BLaER1 (cell line): ENCODE measurements at regions not wholly inside any gene's neighbourhood (a gene's known extent, or its start where the extent isn't known, plus 50 kb on each side); places are given as distances from the start of the nearest gene placed in this dataset.

Experiments used
- H3K27ac ChIP-seq: shearing (Covaris generic); formaldehyde crosslinking; 2 replicates; pipeline ENCODE4 v1.8.1; 2022
- H3K27me3 ChIP-seq: shearing (Covaris generic); formaldehyde crosslinking; 2 replicates; pipeline ENCODE4 v1.8.1; 2022
- H3K36me3 ChIP-seq: shearing (Covaris generic); formaldehyde crosslinking; 2 replicates; pipeline ENCODE4 v1.8.1; 2022
- H3K4me1 ChIP-seq: shearing (Covaris generic); formaldehyde crosslinking; 2 replicates; pipeline ENCODE4 v1.8.1; 2022
- H3K4me2 ChIP-seq: shearing (Covaris generic); formaldehyde crosslinking; 2 replicates; pipeline ENCODE4 v1.8.1; 2022
- H3K4me3 ChIP-seq: shearing (Covaris generic); formaldehyde crosslinking; 2 replicates; pipeline ENCODE4 v1.8.1; 2022
- H3K9ac ChIP-seq: shearing (Covaris generic); formaldehyde crosslinking; 2 replicates; pipeline ENCODE4 v1.8.1; 2022
- H3K9me3 ChIP-seq: shearing (Covaris generic); formaldehyde crosslinking; 2 replicates; pipeline ENCODE4 v1.8.1; 2022
- H4K20me1 ChIP-seq: shearing (Covaris generic); formaldehyde crosslinking; 2 replicates; pipeline ENCODE4 v1.8.1; 2022
- Cebpa-rat ChIP-seq: shearing (Covaris generic); IDR thresholded peaks from 2 replicates; pipeline ENCODE4 v1.8.1; 2022

GRCh38 chr6:77205936-77206335 lies 257.4 kb downstream of the HTR1B start:
- Histone ChIP-seq H3K4me1 (no peaks in the 10 kb centered on the region), H4K20me1 (no peaks in the 10 kb centered on the region), H3K4me3 (no peak overlapping the region), H3K9ac (no peak overlapping the region), H3K27me3 (no peaks in the 10 kb centered on the region), H3K27ac (no peak overlapping the region), H3K36me3 (no peaks in the 10 kb centered on the region), H3K9me3 (peaks cover 5% of the 10 kb centered on the region), H3K4me2 (no peak overlapping the region)
- TF ChIP-seq Cebpa-rat: no peak

GRCh38 chr6:77204555-77204954 lies 258.7 kb downstream of the HTR1B start:
- no peak overlapping the region for H3K27ac ChIP-seq
- peaks cover 16% of the 10 kb centered on the region for H3K9me3 ChIP-seq
- no peak for TF ChIP-seq Cebpa-rat
- no peaks in the 10 kb centered on the region for H3K36me3 ChIP-seq
- no peaks in the 10 kb centered on the region for H4K20me1 ChIP-seq
- no peak overlapping the region for H3K4me2 ChIP-seq
- H3K4me3 ChIP-seq: no peak overlapping the region
- no peak overlapping the region for H3K9ac ChIP-seq
- no peaks in the 10 kb centered on the region for H3K27me3 ChIP-seq
- no peaks in the 10 kb centered on the region for H3K4me1 ChIP-seq

- no peaks in the 10 kb centered on the region for H3K4me1 ChIP-seq
- H3K9me3 ChIP-seq: no peaks in the 10 kb centered on the region
- H3K27ac ChIP-seq: no peak overlapping the region
- no peak for TF ChIP-seq Cebpa-rat
- no peaks in the 10 kb centered on the region for H3K27me3 ChIP-seq
- H3K4me3 ChIP-seq: no peak overlapping the region
- H4K20me1 ChIP-seq: no peaks in the 10 kb centered on the region
- no peaks in the 10 kb centered on the region for H3K36me3 ChIP-seq
- H3K9ac ChIP-seq: no peak overlapping the region
- no peak overlapping the region for H3K4me2 ChIP-seq
Measured at GRCh38 chr6:77183447-77183846, 279.8 kb downstream of the HTR1B start.

- Histone ChIP-seq H4K20me1 (no peaks in the 10 kb centered on the region), H3K4me2 (no peak overlapping the region), H3K4me1 (no peaks in the 10 kb centered on the region), H3K4me3 (no peak overlapping the region), H3K9ac (no peak overlapping the region), H3K36me3 (no peaks in the 10 kb centered on the region), H3K9me3 (no peaks in the 10 kb centered on the region), H3K27me3 (no peaks in the 10 kb centered on the region), H3K27ac (no peak overlapping the region)
- TF ChIP-seq Cebpa-rat: no peak
Measured at GRCh38 chr6:77181749-77182148, 281.5 kb downstream of the HTR1B start.

GRCh38 chr6:77180326-77180725 lies 283.0 kb downstream of the HTR1B start:
- no peak overlapping the region for H3K4me2 ChIP-seq
- TF ChIP-seq Cebpa-rat: no peak
- H3K4me3 ChIP-seq: no peak overlapping the region

GRCh38 chr6:77178821-77179220 lies 284.5 kb downstream of the HTR1B start:
- Histone ChIP-seq H3K27me3 (no peaks in the 10 kb centered on the region), H3K9ac (no peak overlapping the region), H3K27ac (no peak overlapping the region), H3K9me3 (no peaks in the 10 kb centered on the region), H3K4me3 (no peak overlapping the region), H3K36me3 (no peaks in the 10 kb centered on the region), H3K4me1 (no peaks in the 10 kb centered on the region), H3K4me2 (no peak overlapping the region), H4K20me1 (no peaks in the 10 kb centered on the region)
- no peak for TF ChIP-seq Cebpa-rat

More at GRCh38 chr6:77180326-77180725, 283.0 kb downstream of the HTR1B start:
- Histone ChIP-seq H3K27ac (no peak overlapping the region), H3K27me3 (no peaks in the 10 kb centered on the region), H3K4me1 (no peaks in the 10 kb centered on the region), H3K36me3 (no peaks in the 10 kb centered on the region), H3K9me3 (no peaks in the 10 kb centered on the region), H3K9ac (no peak overlapping the region), H4K20me1 (no peaks in the 10 kb centered on the region)

- Histone ChIP-seq H3K27ac (no peak overlapping the region), H3K27me3 (no peaks in the 10 kb centered on the region), H3K4me1 (no peaks in the 10 kb centered on the region), H3K4me3 (no peak overlapping the region), H3K4me2 (no peak overlapping the region), H3K9ac (no peak overlapping the region), H3K9me3 (no peaks in the 10 kb centered on the region), H4K20me1 (no peaks in the 10 kb centered on the region), H3K36me3 (no peaks in the 10 kb centered on the region)
- TF ChIP-seq Cebpa-rat: no peak
Measured at GRCh38 chr6:77177470-77177869, 285.8 kb downstream of the HTR1B start.

GRCh38 chr6:77173472-77174074 lies 289.7 kb downstream of the HTR1B start:
- Histone ChIP-seq H3K4me1 (no peaks in the 10 kb centered on the region), H3K4me3 (no peak overlapping the region), H3K9ac (no peak overlapping the region), H3K36me3 (no peaks in the 10 kb centered on the region), H3K9me3 (no peaks in the 10 kb centered on the region), H3K27me3 (no peaks in the 10 kb centered on the region), H3K4me2 (no peak overlapping the region), H3K27ac (no peak overlapping the region), H4K20me1 (no peaks in the 10 kb centered on the region)
- TF ChIP-seq Cebpa-rat: no peak

- Histone ChIP-seq H4K20me1 (no peaks in the 10 kb centered on the region), H3K9ac (no peak overlapping the region), H3K4me2 (no peak overlapping the region), H3K9me3 (no peaks in the 10 kb centered on the region), H3K36me3 (no peaks in the 10 kb centered on the region), H3K4me3 (no peak overlapping the region), H3K27ac (no peak overlapping the region), H3K27me3 (no peaks in the 10 kb centered on the region), H3K4me1 (no peaks in the 10 kb centered on the region)
- TF ChIP-seq Cebpa-rat: no peak
Measured at GRCh38 chr6:77172578-77172977, 290.7 kb downstream of the HTR1B start.

- no peaks in the 10 kb centered on the region for H3K36me3 ChIP-seq
- H3K9me3 ChIP-seq: no peaks in the 10 kb centered on the region
- no peaks in the 10 kb centered on the region for H4K20me1 ChIP-seq
- no peaks in the 10 kb centered on the region for H3K4me1 ChIP-seq
- no peak overlapping the region for H3K4me3 ChIP-seq
- H3K9ac ChIP-seq: no peak overlapping the region
- TF ChIP-seq Cebpa-rat: no peak
- no peaks in the 10 kb centered on the region for H3K27me3 ChIP-seq
- no peak overlapping the region for H3K27ac ChIP-seq
- no peak overlapping the region for H3K4me2 ChIP-seq
Measured at GRCh38 chr6:77159730-77160129, 303.6 kb downstream of the HTR1B start.

- H3K4me1 ChIP-seq: no peaks in the 10 kb centered on the region
- H3K4me3 ChIP-seq: no peak overlapping the region
- no peak overlapping the region for H3K4me2 ChIP-seq
- no peaks in the 10 kb centered on the region for H3K9me3 ChIP-seq
- TF ChIP-seq Cebpa-rat: no peak
- no peaks in the 10 kb centered on the region for H3K36me3 ChIP-seq
- no peaks in the 10 kb centered on the region for H3K27me3 ChIP-seq
- H3K27ac ChIP-seq: no peak overlapping the region
- no peak overlapping the region for H3K9ac ChIP-seq
- H4K20me1 ChIP-seq: no peaks in the 10 kb centered on the region
Measured at GRCh38 chr6:77151241-77151640, 312.1 kb downstream of the HTR1B start.
